LNCaP clone FGC (cell line): ENCODE measurements at regions not wholly inside any gene's neighbourhood (a gene's known extent, or its start where the extent isn't known, plus 50 kb on each side); places are given as distances from the start of the nearest gene placed in this dataset.

Experiments
- DNase-seq: peaks from one replicate; pipeline ENCODE4 v3.0.0-alpha.2; 2011; ENCODE audit warnings: low read depth
- H3K4me3 ChIP-seq: 2 replicates; pipeline ENCODE4 v1.5.1; 2011; ENCODE audit warnings: mild to moderate bottlenecking, low read depth, low read length, control low read depth
- CTCF ChIP-seq: IDR thresholded peaks from 2 replicates; pipeline ENCODE4 v1.5.1; 2012; ENCODE audit warnings: mild to moderate bottlenecking; ENCODE audit not compliant: control insufficient read depth, insufficient read depth; ENCODE audit errors: extremely low read depth

GRCh38 chr2:117056376-117056748, 758.1 kb upstream of the DDX18 start:
- no peak for DNase-seq
- H3K4me3 ChIP-seq = no peak overlapping the region
- TF ChIP-seq CTCF = no peak

GRCh38 chr2:117057016-117057415, 757.5 kb upstream of the DDX18 start:
- H3K4me3 ChIP-seq = no peak overlapping the region
- TF ChIP-seq CTCF = no peak
- DNase-seq = no peak

- no peak for TF ChIP-seq CTCF
- H3K4me3 ChIP-seq = no peak overlapping the region
- DNase-seq = no peak
Measured at GRCh38 chr2:117058366-117058765, 756.1 kb upstream of the DDX18 start.

- no peak overlapping the region for H3K4me3 ChIP-seq
- TF ChIP-seq CTCF = no peak
- no peak for DNase-seq
Measured at GRCh38 chr2:117064021-117064420, 750.5 kb upstream of the DDX18 start.

GRCh38 chr2:117065912-117066311, 748.6 kb upstream of the DDX18 start:
- no peak overlapping the region for H3K4me3 ChIP-seq
- no peak for TF ChIP-seq CTCF
- no peak for DNase-seq

GRCh38 chr2:117067900-117068299, 746.6 kb upstream of the DDX18 start:
- no peak for TF ChIP-seq CTCF
- no peak for DNase-seq
- H3K4me3 ChIP-seq = no peak overlapping the region

- DNase-seq = no peak
- no peak for TF ChIP-seq CTCF
- no peak overlapping the region for H3K4me3 ChIP-seq
Measured at GRCh38 chr2:117068371-117068770, 746.1 kb upstream of the DDX18 start.
